Liver (tissue), 3 donors: ENCODE measurements at regions not wholly inside any gene's neighbourhood (a gene's known extent, or its start where the extent isn't known, plus 50 kb on each side); places are given as distances from the start of the nearest gene placed in this dataset.

Experiments used
- EGR1 ChIP-seq, 2 donors: IDR thresholded peaks; 2 replicates each; pipeline ENCODE4 v1.6.1; 2016 to 2018; ENCODE audit warnings: antibody characterized with exemption in 2 of 2, low read depth in 2 of 2
- GABPA ChIP-seq, 2 donors: IDR thresholded peaks in 1 of 2; conservative IDR thresholded peaks in 1 of 2; 2 replicates each; pipeline ENCODE4 v1.6.1; 2016; ENCODE audit warnings: antibody characterized with exemption in 2 of 2, mild to moderate bottlenecking in 1 of 2, moderate library complexity in 1 of 2
- HNF4G ChIP-seq: IDR thresholded peaks from 2 replicates; pipeline ENCODE4 v1.6.1; 2016; ENCODE audit warnings: antibody characterized with exemption
- TAF1 ChIP-seq: conservative IDR thresholded peaks from 2 replicates; pipeline ENCODE4 v1.6.1; 2016; ENCODE audit warnings: antibody characterized with exemption, mild to moderate bottlenecking
- YY1 ChIP-seq: IDR thresholded peaks from 2 replicates; pipeline ENCODE4 v1.6.1; 2016; ENCODE audit warnings: antibody characterized with exemption, mild to moderate bottlenecking
- TF ChIP-seq, protein P1 (sequence below): fragments of 150-350 bp; IDR thresholded peaks from 2 replicates; pipeline ENCODE4 v1.5.1; 2017; ENCODE audit warnings: improper control_type of control experiment, low read depth, low read length; ENCODE audit not compliant: missing input control
- TF ChIP-seq, protein P2 (sequence below): IDR thresholded peaks from 2 replicates; pipeline ENCODE4 v1.6.1; 2016; ENCODE audit warnings: antibody characterized with exemption, mild to moderate bottlenecking
- donor health status: healthy.
- donor health status: healthy.

DNA sequence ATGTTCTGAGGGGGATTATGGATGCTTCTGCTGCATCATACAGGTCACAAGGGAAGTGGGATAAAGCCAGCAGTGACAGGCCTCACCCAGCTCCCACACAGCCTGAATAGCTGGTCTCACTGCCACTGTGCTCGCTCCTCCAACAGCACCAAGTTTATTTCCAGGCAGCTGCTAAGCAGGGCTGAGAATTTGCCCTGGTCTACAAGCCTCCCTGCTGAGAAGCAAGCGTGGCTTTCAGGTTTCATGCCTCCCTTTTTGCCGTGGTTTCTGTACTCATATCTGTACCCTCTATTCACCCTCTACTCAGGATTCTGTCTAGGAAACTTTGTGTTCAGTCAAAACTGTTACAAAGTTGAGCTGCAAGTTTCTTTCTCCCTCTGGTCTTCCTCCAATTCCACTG is 78.6 kb downstream of the MAGEC1 start:
- TF ChIP-seq, protein P1, sequence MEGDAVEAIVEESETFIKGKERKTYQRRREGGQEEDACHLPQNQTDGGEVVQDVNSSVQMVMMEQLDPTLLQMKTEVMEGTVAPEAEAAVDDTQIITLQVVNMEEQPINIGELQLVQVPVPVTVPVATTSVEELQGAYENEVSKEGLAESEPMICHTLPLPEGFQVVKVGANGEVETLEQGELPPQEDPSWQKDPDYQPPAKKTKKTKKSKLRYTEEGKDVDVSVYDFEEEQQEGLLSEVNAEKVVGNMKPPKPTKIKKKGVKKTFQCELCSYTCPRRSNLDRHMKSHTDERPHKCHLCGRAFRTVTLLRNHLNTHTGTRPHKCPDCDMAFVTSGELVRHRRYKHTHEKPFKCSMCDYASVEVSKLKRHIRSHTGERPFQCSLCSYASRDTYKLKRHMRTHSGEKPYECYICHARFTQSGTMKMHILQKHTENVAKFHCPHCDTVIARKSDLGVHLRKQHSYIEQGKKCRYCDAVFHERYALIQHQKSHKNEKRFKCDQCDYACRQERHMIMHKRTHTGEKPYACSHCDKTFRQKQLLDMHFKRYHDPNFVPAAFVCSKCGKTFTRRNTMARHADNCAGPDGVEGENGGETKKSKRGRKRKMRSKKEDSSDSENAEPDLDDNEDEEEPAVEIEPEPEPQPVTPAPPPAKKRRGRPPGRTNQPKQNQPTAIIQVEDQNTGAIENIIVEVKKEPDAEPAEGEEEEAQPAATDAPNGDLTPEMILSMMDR = no peak
- no peak for TF ChIP-seq TAF1
- TF ChIP-seq, protein P2, sequence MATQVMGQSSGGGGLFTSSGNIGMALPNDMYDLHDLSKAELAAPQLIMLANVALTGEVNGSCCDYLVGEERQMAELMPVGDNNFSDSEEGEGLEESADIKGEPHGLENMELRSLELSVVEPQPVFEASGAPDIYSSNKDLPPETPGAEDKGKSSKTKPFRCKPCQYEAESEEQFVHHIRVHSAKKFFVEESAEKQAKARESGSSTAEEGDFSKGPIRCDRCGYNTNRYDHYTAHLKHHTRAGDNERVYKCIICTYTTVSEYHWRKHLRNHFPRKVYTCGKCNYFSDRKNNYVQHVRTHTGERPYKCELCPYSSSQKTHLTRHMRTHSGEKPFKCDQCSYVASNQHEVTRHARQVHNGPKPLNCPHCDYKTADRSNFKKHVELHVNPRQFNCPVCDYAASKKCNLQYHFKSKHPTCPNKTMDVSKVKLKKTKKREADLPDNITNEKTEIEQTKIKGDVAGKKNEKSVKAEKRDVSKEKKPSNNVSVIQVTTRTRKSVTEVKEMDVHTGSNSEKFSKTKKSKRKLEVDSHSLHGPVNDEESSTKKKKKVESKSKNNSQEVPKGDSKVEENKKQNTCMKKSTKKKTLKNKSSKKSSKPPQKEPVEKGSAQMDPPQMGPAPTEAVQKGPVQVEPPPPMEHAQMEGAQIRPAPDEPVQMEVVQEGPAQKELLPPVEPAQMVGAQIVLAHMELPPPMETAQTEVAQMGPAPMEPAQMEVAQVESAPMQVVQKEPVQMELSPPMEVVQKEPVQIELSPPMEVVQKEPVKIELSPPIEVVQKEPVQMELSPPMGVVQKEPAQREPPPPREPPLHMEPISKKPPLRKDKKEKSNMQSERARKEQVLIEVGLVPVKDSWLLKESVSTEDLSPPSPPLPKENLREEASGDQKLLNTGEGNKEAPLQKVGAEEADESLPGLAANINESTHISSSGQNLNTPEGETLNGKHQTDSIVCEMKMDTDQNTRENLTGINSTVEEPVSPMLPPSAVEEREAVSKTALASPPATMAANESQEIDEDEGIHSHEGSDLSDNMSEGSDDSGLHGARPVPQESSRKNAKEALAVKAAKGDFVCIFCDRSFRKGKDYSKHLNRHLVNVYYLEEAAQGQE = no peak
- no peak for TF ChIP-seq YY1
- TF ChIP-seq EGR1 (IDR thresholded peaks at IDR 0.05; ENCODE audit: low read depth in 2 of 2) = no peak
- no peak for TF ChIP-seq HNF4G
- TF ChIP-seq GABPA (IDR thresholded peaks at IDR 0.05 in 1 of 2, conservative IDR thresholded peaks at IDR 0.05 in 1 of 2) = no peak
